ENCODE measurements at regions not wholly inside any gene's neighbourhood (a gene's known extent, or its start where the extent isn't known, plus 50 kb on each side); places are given as distances from the start of the nearest gene placed in this dataset.

- TF ChIP-seq YY1 (IDR thresholded peaks at IDR 0.05; ENCODE audit: insufficient read depth, insufficient read length) (no peak), SUZ12 (IDR thresholded peaks at IDR 0.05; ENCODE audit: extremely low read depth, insufficient read depth, insufficient read length) (no peak)
Observed at GRCh38 chr16:19939553-19939952, 54.9 kb upstream of the GPRC5B start.

Data from NT2/D1 (cell line).